Suprapubic skin (tissue), 4 donors: ENCODE measurements at regions not wholly inside any gene's neighbourhood (a gene's known extent, or its start where the extent isn't known, plus 50 kb on each side); places are given as distances from the start of the nearest gene placed in this dataset.
"Not testable (repeated sequence)": the region's sequence is repeated elsewhere in the genome, so short reads cannot be mapped to it uniquely, and the experiment has no call there.

Source experiments
- DNase-seq, 2 donors: peaks; one replicate each; pipeline ENCODE4 v3.0.0-alpha.2; 2019; ENCODE audit warnings: low spot score in 2 of 2
- H3K27ac ChIP-seq: fragments of 200-600 bp; sonication (generic); one replicate; pipeline ENCODE4 v1.5.1; 2019
- H3K27me3 ChIP-seq: fragments of 200-600 bp; sonication (generic); one replicate; pipeline ENCODE4 v1.5.1; 2019
- H3K36me3 ChIP-seq: fragments of 200-600 bp; sonication (generic); one replicate; pipeline ENCODE4 v1.5.1; 2019
- H3K4me1 ChIP-seq: fragments of 200-600 bp; sonication (generic); one replicate; pipeline ENCODE4 v1.5.1; 2019
- H3K4me3 ChIP-seq: fragments of 200-600 bp; sonication (generic); one replicate; pipeline ENCODE4 v1.5.1; 2019; ENCODE audit warnings: mild to moderate bottlenecking
- H3K9me3 ChIP-seq: fragments of 200-600 bp; sonication (generic); one replicate; pipeline ENCODE4 v1.5.1; 2019
- EP300 ChIP-seq: sonication (generic); formaldehyde crosslinking; IDR thresholded peaks from one replicate; pipeline ENCODE4 v1.6.1; 2017; ENCODE audit warnings: antibody characterized with exemption
- POLR2A ChIP-seq, 2 donors: fragments of 450-650 bp; IDR thresholded peaks; one replicate each; pipeline ENCODE4 v1.6.1; 2017; ENCODE audit warnings: antibody characterized with exemption in 2 of 2, mild to moderate bottlenecking in 2 of 2, moderate library complexity in 2 of 2
- POLR2AphosphoS5 ChIP-seq, 3 donors: sonication (generic); formaldehyde crosslinking; IDR thresholded peaks; one replicate each; pipeline ENCODE4 v1.6.1; 2017; ENCODE audit warnings: antibody characterized with exemption in 3 of 3
- WGBS: methylation state at CpG from one replicate; pipeline ENCODE4 v1.1.5; 2018; 5-methylcytosine and 5-hydroxymethylcytosine counted together
- TF ChIP-seq, protein P1 (sequence below), 2 donors: fragments of 200-600 bp in 1 of 2; fragments of 450-650 bp in 1 of 2; sonication (generic) in 1 of 2; IDR thresholded peaks; one replicate each; pipeline ENCODE4 v1.5.1; 2016 to 2019; ENCODE audit warnings: antibody characterized with exemption in 2 of 2, mild to moderate bottlenecking in 1 of 2, moderate library complexity in 1 of 2

DNA sequence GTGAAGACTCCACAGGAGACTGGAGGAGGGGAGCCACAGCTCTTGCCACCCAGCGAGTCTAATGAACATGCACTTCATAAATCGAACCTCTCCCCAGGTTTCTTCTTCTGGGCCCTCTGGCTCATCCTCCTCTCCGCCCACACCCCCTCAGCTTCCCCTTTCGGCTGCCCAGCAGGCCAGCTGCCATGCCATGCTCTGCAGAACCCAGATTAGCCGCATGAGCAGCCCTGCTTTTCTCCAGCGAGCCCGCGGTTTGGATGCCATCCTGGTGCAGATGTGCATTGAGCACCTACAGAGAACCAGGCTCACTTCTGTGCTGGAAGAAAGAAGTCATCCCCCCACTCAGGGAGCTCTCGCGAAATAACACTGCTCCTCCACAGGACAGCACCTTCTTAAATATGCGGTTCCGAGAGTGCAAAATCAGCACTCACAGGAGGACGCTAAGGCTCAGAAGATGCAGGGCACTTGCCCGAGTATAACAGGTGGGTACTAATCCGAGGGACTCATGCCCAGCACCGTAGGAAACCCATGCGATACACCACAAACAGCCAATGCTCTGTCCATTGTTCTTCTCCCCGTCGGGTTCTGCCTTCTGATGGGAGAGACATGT, 143.0 kb upstream of the THBS2 start:
- no peaks in the 10 kb centered on the region for H3K9me3 ChIP-seq
- no peak overlapping the region for H3K4me3 ChIP-seq
- DNase-seq = no peak
- TF ChIP-seq, protein P1, sequence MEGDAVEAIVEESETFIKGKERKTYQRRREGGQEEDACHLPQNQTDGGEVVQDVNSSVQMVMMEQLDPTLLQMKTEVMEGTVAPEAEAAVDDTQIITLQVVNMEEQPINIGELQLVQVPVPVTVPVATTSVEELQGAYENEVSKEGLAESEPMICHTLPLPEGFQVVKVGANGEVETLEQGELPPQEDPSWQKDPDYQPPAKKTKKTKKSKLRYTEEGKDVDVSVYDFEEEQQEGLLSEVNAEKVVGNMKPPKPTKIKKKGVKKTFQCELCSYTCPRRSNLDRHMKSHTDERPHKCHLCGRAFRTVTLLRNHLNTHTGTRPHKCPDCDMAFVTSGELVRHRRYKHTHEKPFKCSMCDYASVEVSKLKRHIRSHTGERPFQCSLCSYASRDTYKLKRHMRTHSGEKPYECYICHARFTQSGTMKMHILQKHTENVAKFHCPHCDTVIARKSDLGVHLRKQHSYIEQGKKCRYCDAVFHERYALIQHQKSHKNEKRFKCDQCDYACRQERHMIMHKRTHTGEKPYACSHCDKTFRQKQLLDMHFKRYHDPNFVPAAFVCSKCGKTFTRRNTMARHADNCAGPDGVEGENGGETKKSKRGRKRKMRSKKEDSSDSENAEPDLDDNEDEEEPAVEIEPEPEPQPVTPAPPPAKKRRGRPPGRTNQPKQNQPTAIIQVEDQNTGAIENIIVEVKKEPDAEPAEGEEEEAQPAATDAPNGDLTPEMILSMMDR (IDR thresholded peaks at IDR 0.05) = no peak
- TF ChIP-seq POLR2A (IDR thresholded peaks at IDR 0.05) (no peak), EP300 (no peak), POLR2AphosphoS5 (IDR thresholded peaks at IDR 0.05) (no peak)
- H3K27me3 ChIP-seq = no peaks in the 10 kb centered on the region
- 93% methylated on average over 19 of the region's 19 CpGs for WGBS
- no peaks in the 10 kb centered on the region for H3K36me3 ChIP-seq
- no peak overlapping the region for H3K27ac ChIP-seq
- peaks cover 14% of the 10 kb centered on the region for H3K4me1 ChIP-seq

DNA sequence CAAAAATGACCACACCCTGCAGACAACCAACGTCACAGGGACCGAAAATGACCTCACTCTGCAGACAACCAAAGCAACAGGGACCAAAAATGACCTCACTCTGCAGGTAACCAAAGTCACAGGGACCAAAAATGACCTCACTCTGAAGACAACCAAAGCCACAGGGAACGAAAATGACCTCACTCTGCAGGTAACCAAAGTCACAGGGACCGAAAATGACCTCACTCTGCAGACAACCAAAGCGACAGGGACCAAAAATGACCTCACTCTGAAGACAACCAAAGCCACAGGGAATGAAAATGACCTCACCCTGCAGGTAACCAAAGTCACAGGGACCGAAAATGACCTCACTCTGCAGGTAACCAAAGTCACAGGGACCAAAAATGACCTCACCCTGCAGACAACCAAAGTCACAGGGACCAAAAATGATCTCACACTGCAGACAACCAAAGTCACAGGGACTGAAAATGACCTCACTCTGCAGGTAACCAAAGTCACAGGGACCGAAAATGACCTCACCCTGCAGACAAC, 142.4 kb upstream of the THBS2 start:
- not testable (repeated sequence) for DNase-seq, H3K27me3 ChIP-seq, H3K4me3 ChIP-seq, H3K27ac ChIP-seq, H3K36me3 ChIP-seq, H3K9me3 ChIP-seq
- WGBS = 79% methylated on average over 6 of the region's 7 CpGs
- peaks cover 14% of the 10 kb centered on the region for H3K4me1 ChIP-seq

DNA sequence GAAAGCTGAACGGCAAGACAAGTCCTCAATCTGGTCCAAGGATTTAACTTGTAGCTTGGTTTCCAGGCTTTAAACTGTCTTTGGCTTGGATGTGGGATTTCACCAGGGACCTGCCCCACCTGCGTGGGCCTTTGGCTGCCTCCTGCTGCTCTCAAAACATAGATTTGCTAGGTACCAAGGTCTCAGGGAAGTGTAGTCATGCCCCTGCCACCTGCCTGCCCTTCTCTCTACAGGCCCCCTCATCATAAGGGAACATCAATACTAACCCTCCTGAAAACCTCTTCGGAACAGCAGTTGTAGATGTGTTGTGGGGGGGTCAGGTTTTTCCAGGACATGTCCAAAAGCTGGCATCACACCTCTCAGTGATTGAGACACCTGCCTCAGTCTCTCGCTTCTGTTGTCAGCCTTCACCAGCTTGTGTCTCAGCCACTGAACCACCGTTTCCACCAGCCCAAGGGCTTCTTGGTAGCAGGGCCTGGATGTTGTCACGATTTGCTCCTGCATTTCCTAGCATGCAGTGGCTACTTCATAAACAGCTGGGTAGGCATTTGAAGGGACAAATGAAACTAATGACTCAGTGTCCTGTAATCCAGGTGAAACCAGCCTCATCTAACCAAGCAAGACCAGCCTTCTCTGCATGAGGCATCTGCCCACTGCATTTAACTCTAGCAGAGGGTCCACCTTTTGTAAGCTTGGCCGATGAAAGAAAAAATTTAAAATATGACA, 141.6 kb upstream of the THBS2 start:
- peaks cover 14% of the 10 kb centered on the region for H3K4me1 ChIP-seq
- no peaks in the 10 kb centered on the region for H3K9me3 ChIP-seq
- no peaks in the 10 kb centered on the region for H3K27me3 ChIP-seq
- H3K36me3 ChIP-seq = no peaks in the 10 kb centered on the region
- no peak overlapping the region for H3K27ac ChIP-seq
- no peak for DNase-seq
- H3K4me3 ChIP-seq = no peak overlapping the region
- WGBS = 91% methylated on average over 7 of the region's 7 CpGs
- no peak for TF ChIP-seq POLR2AphosphoS5 (IDR thresholded peaks at IDR 0.05)
- TF ChIP-seq, protein P1 (IDR thresholded peaks at IDR 0.05) = no peak
- TF ChIP-seq EP300 = no peak
- no peak for TF ChIP-seq POLR2A (IDR thresholded peaks at IDR 0.05)

DNA sequence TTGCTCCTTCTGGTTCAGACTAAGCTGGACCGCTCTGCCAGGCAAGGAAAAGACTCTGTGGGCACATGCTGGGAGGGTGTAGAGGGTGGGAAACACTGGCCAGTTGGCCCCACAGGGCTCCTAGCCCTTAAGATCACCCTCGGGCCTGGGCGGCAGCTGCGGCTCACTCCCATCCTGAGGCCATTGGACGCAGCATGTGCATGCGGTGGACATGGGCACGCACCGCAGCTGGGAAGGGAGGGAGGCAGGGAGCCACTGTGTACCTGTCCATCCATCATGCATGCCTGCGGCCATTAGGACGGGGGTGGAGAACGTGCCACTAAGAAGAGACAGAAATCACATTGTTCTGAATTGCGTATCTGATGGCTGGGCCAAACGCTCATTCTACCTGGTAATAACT, 140.1 kb upstream of the THBS2 start:
- TF ChIP-seq EP300 (no peak), POLR2A (IDR thresholded peaks at IDR 0.05) (no peak), POLR2AphosphoS5 (IDR thresholded peaks at IDR 0.05) (no peak)
- TF ChIP-seq, protein P1 (IDR thresholded peaks at IDR 0.05) = no peak
- WGBS = 88% methylated on average over 13 of the region's 13 CpGs
- DNase-seq = no peak
- Histone ChIP-seq H3K36me3 (no peaks in the 10 kb centered on the region), H3K4me1 (peaks cover 11% of the 10 kb centered on the region), H3K27ac (no peak overlapping the region), H3K4me3 (no peak overlapping the region), H3K9me3 (no peaks in the 10 kb centered on the region), H3K27me3 (no peaks in the 10 kb centered on the region)

DNA sequence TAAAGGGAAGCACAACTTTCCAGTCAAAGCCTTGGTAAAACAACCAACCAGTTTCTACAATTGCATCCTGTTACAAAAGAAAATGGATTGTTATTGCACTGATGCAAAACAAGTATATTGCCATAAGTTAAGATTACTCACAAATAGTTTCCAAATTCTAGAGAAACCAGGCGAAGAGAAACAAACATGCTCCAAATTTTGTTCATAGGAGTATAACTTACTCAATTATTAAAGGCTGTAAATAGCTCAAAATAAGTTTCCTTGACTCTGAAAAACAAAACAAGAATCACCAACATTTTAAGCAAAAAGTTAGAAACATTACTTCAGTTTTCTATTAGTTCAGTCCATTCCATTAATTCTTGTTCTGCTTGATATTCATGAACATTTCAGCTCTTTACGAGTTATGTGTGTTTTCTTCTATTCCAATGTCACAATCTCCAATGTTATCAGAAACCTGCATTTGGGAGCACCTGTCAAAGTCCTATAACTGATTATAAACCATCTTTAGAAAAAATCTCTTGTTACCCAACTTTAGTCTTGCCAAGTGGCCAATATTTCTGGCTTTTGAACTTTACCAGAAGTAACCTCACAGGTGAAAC, 137.9 kb upstream of the THBS2 start:
- no peaks in the 10 kb centered on the region for H3K36me3 ChIP-seq
- H3K9me3 ChIP-seq = no peaks in the 10 kb centered on the region
- 96% methylated on average over 2 of the region's 2 CpGs for WGBS
- TF ChIP-seq, protein P1 (IDR thresholded peaks at IDR 0.05) = no peak
- TF ChIP-seq POLR2A (IDR thresholded peaks at IDR 0.05) (no peak), EP300 (no peak), POLR2AphosphoS5 (IDR thresholded peaks at IDR 0.05) (no peak)
- DNase-seq = no peak
- peaks cover 7% of the 10 kb centered on the region for H3K4me1 ChIP-seq
- H3K27ac ChIP-seq = no peak overlapping the region
- no peak overlapping the region for H3K4me3 ChIP-seq
- no peaks in the 10 kb centered on the region for H3K27me3 ChIP-seq
